ENCODE measurements at regions not wholly inside any gene's neighbourhood (a gene's known extent, or its start where the extent isn't known, plus 50 kb on each side); places are given as distances from the start of the nearest gene placed in this dataset.

DNA sequence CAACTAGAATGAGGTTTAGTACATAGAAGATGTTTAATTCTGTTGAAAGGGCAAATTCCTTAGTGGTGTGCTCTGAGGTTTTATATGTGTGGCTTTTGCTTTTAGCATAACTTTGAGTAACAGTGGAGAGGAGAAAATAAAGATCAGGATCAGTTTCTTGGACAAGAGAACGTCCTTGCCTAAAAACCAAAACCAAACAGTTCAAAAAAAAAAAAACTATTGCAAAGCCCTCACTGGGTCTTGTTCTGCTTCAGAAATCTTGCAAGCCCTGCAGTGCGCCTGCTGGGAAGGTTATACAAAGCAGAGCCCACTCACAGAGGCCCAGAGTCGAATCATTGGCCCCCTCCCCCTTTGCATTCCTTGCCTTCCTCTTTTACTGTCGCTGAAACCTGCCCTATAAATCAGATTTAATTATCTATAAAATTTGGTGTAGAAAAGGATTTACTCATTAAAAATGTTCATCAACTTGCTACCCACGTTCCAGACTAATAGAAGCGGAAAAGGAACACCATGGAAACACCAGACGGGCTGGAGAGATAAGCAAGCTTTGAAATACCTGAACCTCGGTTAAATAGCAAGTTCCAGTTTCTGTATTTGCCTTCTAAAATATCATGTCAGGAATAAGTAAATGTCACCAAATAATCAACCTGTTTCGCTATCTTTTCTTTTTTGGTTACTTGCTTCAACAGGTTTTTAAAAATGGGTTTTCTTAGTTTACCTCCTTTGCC is 201.6 kb upstream of the PTBP2 start:
- Histone ChIP-seq H3K4me1 (ENCODE audit: control insufficient read depth, extremely low read depth, insufficient read depth, low read length) (no peaks in the 10 kb centered on the region), H3K27ac (ENCODE audit: insufficient read depth, low read depth, low read length) (no peak overlapping the region), H3K9me3 (replicated peaks; ENCODE audit: control insufficient read depth, insufficient read depth, low read length) (no peaks in the 10 kb centered on the region), H3K9me1 (replicated peaks; ENCODE audit: control insufficient read depth, extremely low read depth, insufficient read depth, low read length) (no peaks in the 10 kb centered on the region), H3K4me2 (ENCODE audit: insufficient read depth, low read length) (no peak overlapping the region), H2AFZ (ENCODE audit: low read depth, low read length) (no peak overlapping the region), H3K36me3 (ENCODE audit: control insufficient read depth in 2 of 2, extremely low read depth in 1 of 2, insufficient read depth in 2 of 2, low read length in 2 of 2) (no peaks in the 10 kb centered on the region), H3K9ac (replicated peaks; ENCODE audit: extremely low read depth, insufficient read depth, low read length) (no peak overlapping the region), H4K20me1 (replicated peaks; ENCODE audit: control insufficient read depth, extremely low read depth, insufficient read depth, low read length) (no peaks in the 10 kb centered on the region), H3K27me3 (ENCODE audit: control insufficient read depth in 2 of 2, insufficient read depth in 2 of 2, low read length in 2 of 2) (no peaks in the 10 kb centered on the region), H3K79me2 (ENCODE audit: control insufficient read depth, insufficient read depth, low read length) (no peaks in the 10 kb centered on the region), H3K4me3 (replicated peaks in 1 of 3; ENCODE audit: insufficient read depth in 1 of 3, low read depth in 1 of 3, low read length in 3 of 3) (no peak overlapping the region)
- dilution Hi-C loops (cut with MboI; ENCODE audit: extremely low pct_ligation_motif_present, low sequenced_read_pairs), result no loop called here
- TF ChIP-seq JUN (IDR thresholded peaks at IDR 0.05; ENCODE audit: borderline replicate concordance, insufficient read depth, insufficient read length, low read depth) (no peak), MAX (IDR thresholded peaks at IDR 0.05; ENCODE audit: insufficient read depth, insufficient read length) (no peak), MYC (IDR thresholded peaks at IDR 0.05; ENCODE audit: low read depth, low read length) (no peak), FOS (IDR thresholded peaks at IDR 0.05; ENCODE audit: borderline replicate concordance, insufficient read depth, low read length) (no peak), POLR2A (IDR thresholded peaks at IDR 0.05; ENCODE audit: low read depth, low read length) (no peak), EZH2 (IDR thresholded peaks at IDR 0.05; ENCODE audit: borderline replicate concordance, low read depth, low read length, severe bottlenecking) (no peak), POLR2AphosphoS5 (IDR thresholded peaks at IDR 0.05; ENCODE audit: insufficient read depth, low read depth, low read length) (no peak), GATA2 (IDR thresholded peaks at IDR 0.05; ENCODE audit: insufficient read depth, insufficient read length, low read depth, low read length) (no peak)
- TF ChIP-seq, protein P1, sequence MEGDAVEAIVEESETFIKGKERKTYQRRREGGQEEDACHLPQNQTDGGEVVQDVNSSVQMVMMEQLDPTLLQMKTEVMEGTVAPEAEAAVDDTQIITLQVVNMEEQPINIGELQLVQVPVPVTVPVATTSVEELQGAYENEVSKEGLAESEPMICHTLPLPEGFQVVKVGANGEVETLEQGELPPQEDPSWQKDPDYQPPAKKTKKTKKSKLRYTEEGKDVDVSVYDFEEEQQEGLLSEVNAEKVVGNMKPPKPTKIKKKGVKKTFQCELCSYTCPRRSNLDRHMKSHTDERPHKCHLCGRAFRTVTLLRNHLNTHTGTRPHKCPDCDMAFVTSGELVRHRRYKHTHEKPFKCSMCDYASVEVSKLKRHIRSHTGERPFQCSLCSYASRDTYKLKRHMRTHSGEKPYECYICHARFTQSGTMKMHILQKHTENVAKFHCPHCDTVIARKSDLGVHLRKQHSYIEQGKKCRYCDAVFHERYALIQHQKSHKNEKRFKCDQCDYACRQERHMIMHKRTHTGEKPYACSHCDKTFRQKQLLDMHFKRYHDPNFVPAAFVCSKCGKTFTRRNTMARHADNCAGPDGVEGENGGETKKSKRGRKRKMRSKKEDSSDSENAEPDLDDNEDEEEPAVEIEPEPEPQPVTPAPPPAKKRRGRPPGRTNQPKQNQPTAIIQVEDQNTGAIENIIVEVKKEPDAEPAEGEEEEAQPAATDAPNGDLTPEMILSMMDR (IDR thresholded peaks at IDR 0.05; ENCODE audit: extremely low read depth in 1 of 2, insufficient read depth in 1 of 2, low read depth in 1 of 2, low read length in 2 of 2), result no peak
- ChIA-PET CTCF (no interaction called here), POLR2A (no interaction called here)
- intact Hi-C loops (cut with micrococcal nuclease), result no loop called here
- DNase-seq (ENCODE audit: low read depth, low spot score), result peak; percentile 17
- BruUV-seq (replicated peaks), result no TSS peak
- no peak for FAIRE-seq

Data from endothelial cell of umbilical vein (primary cell).